ENCODE measurements at regions not wholly inside any gene's neighbourhood (a gene's known extent, or its start where the extent isn't known, plus 50 kb on each side); places are given as distances from the start of the nearest gene placed in this dataset.

DNA sequence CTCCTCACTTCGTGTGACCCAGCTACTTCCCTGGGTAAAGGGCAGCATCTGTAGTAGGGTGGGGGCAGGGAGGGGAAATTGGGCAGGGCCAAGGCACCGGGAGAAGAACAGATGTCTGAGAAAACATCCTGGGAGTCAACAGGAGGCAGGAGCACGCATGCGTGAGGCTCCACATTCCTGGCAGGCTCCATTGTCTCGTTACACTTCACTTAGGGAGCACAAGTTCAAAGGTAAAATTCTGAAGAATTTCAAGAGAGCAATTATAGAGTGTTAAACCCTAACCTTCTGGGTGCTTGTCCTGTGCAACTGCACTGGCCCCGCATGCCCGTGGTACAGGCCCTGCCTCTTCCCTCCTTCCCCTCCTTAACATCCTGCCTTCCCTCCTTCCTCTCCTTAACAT is 79.6 kb upstream of the POMP start:
- TF ChIP-seq, protein P1, sequence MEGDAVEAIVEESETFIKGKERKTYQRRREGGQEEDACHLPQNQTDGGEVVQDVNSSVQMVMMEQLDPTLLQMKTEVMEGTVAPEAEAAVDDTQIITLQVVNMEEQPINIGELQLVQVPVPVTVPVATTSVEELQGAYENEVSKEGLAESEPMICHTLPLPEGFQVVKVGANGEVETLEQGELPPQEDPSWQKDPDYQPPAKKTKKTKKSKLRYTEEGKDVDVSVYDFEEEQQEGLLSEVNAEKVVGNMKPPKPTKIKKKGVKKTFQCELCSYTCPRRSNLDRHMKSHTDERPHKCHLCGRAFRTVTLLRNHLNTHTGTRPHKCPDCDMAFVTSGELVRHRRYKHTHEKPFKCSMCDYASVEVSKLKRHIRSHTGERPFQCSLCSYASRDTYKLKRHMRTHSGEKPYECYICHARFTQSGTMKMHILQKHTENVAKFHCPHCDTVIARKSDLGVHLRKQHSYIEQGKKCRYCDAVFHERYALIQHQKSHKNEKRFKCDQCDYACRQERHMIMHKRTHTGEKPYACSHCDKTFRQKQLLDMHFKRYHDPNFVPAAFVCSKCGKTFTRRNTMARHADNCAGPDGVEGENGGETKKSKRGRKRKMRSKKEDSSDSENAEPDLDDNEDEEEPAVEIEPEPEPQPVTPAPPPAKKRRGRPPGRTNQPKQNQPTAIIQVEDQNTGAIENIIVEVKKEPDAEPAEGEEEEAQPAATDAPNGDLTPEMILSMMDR (IDR thresholded peaks at IDR 0.05) = no peak
- DNase-seq (ENCODE audit: low spot score in 2 of 2) = no peak
- H3K36me3 ChIP-seq = no peaks in the 10 kb centered on the region
- H3K4me1 ChIP-seq = no peaks in the 10 kb centered on the region
- no peak overlapping the region for H3K4me3 ChIP-seq
- H3K9me3 ChIP-seq = no peaks in the 10 kb centered on the region
- intact Hi-C loops (cut with DNase I) = no loop called here
- H3K27ac ChIP-seq = no peak overlapping the region
- H3K27me3 ChIP-seq = no peaks in the 10 kb centered on the region

DNA sequence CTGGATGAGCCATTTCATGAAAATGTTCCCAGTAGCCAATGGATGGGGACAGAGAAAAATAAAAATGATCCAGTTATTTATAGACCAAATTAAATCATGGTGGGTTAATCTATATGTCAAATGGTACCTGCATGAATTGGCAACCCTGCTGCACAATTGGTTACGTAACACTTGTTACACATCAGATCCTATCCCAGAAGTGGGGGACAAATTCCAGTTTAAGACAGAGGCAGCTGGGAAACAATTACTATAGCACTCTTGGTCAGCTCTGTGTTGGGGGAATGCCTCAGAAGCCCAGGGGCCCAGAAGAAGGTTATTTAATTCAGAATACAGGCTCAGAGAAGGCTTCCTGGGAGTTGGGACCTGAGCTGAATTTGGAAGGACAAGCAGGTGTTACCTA is 81.1 kb upstream of the FLT1 start:
- H3K36me3 ChIP-seq = no peaks in the 10 kb centered on the region
- DNase-seq (ENCODE audit: low spot score in 2 of 2) = no peak
- H3K9me3 ChIP-seq = no peaks in the 10 kb centered on the region
- H3K4me3 ChIP-seq = no peak overlapping the region
- no peaks in the 10 kb centered on the region for H3K27me3 ChIP-seq
- intact Hi-C loops (cut with DNase I) = no loop called here
- TF ChIP-seq, protein P1 (IDR thresholded peaks at IDR 0.05) = no peak
- no peaks in the 10 kb centered on the region for H3K4me1 ChIP-seq
- no peak overlapping the region for H3K27ac ChIP-seq

GRCh38 chr13:28575200-28575599 is 80.3 kb upstream of the FLT1 start:
- TF ChIP-seq, protein P1 (IDR thresholded peaks at IDR 0.05) = no peak
- H3K9me3 ChIP-seq = no peaks in the 10 kb centered on the region
- H3K4me1 ChIP-seq = no peaks in the 10 kb centered on the region
- no peak overlapping the region for H3K4me3 ChIP-seq
- H3K36me3 ChIP-seq = no peaks in the 10 kb centered on the region
- no peak overlapping the region for H3K27ac ChIP-seq
- H3K27me3 ChIP-seq = no peaks in the 10 kb centered on the region
- no peak for DNase-seq (ENCODE audit: low spot score in 2 of 2)
- intact Hi-C loops (cut with DNase I) = no loop called here

DNA sequence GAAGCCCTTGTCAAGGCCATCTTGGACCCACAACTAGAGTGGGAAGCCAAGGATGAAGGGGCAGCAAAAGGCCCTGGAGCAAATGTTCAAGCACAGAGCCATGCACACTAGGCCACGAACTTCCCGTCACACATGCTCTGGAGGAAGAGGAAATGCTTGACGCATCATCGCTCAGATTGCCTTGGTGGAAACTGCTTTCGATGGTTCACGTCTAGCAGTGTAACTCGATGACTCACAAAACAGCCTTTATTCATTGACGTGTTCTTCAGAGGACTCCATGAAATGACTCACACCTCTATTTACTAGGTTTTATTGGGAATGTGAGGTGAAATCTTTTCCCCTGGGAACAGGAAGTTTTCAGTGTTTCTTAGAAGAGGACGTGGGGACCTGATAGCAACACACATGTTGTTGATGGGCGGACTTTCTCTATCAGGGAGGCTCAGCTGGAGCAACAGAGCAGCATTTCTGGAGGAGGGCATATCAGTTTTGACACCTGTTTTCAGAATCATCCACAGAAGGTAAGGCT is 79.8 kb upstream of the FLT1 start:
- DNase-seq (ENCODE audit: low spot score in 2 of 2) = peak in 1 of 2 donors; percentile 67

GRCh38 chr13:28573595-28574373 is 78.9 kb upstream of the FLT1 start:
- Histone ChIP-seq H3K36me3 (no peaks in the 10 kb centered on the region), H3K9me3 (no peaks in the 10 kb centered on the region), H3K4me3 (no peak overlapping the region), H3K27ac (no peak overlapping the region), H3K27me3 (no peaks in the 10 kb centered on the region), H3K4me1 (no peaks in the 10 kb centered on the region)
- intact Hi-C loops (cut with DNase I) = no loop called here
- DNase-seq (ENCODE audit: low spot score in 2 of 2) = peak in 1 of 2 donors; percentile 65
- TF ChIP-seq, protein P1 (IDR thresholded peaks at IDR 0.05) = no peak

More for the DNA sequence above, 79.8 kb upstream of the FLT1 start:
- H3K4me3 ChIP-seq = no peak overlapping the region
- H3K27ac ChIP-seq = no peak overlapping the region
- H3K27me3 ChIP-seq = no peaks in the 10 kb centered on the region
- no peaks in the 10 kb centered on the region for H3K36me3 ChIP-seq
- no peaks in the 10 kb centered on the region for H3K9me3 ChIP-seq
- H3K4me1 ChIP-seq = no peaks in the 10 kb centered on the region
- TF ChIP-seq, protein P1 (IDR thresholded peaks at IDR 0.05) = no peak
- intact Hi-C loops (cut with DNase I) = no loop called here
